ENCODE measurements at regions not wholly inside any gene's neighbourhood (a gene's known extent, or its start where the extent isn't known, plus 50 kb on each side); places are given as distances from the start of the nearest gene placed in this dataset.

- DNase-seq (ENCODE audit: low read depth), result no peak
- TF ChIP-seq, protein P1, sequence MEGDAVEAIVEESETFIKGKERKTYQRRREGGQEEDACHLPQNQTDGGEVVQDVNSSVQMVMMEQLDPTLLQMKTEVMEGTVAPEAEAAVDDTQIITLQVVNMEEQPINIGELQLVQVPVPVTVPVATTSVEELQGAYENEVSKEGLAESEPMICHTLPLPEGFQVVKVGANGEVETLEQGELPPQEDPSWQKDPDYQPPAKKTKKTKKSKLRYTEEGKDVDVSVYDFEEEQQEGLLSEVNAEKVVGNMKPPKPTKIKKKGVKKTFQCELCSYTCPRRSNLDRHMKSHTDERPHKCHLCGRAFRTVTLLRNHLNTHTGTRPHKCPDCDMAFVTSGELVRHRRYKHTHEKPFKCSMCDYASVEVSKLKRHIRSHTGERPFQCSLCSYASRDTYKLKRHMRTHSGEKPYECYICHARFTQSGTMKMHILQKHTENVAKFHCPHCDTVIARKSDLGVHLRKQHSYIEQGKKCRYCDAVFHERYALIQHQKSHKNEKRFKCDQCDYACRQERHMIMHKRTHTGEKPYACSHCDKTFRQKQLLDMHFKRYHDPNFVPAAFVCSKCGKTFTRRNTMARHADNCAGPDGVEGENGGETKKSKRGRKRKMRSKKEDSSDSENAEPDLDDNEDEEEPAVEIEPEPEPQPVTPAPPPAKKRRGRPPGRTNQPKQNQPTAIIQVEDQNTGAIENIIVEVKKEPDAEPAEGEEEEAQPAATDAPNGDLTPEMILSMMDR (conservative IDR thresholded peaks at IDR 0.05; ENCODE audit: low read length), result no peak
- H3K4me3 ChIP-seq (ENCODE audit: low read length), result no peak overlapping the region
These were observed 91.0 kb upstream of the RIPOR2 start for GRCh38 chr6:25026723-25027122.

GRCh38 chr6:25027221-25027916 lies 91.6 kb upstream of the RIPOR2 start:
- H3K4me3 ChIP-seq (ENCODE audit: low read length), result no peak overlapping the region
- TF ChIP-seq, protein P1 (conservative IDR thresholded peaks at IDR 0.05; ENCODE audit: low read length), result no peak

GRCh38 chr6:25028328-25028727 lies 92.6 kb upstream of the RIPOR2 start:
- no peak overlapping the region for H3K4me3 ChIP-seq (ENCODE audit: low read length)
- DNase-seq (ENCODE audit: low read depth), result no peak
- TF ChIP-seq, protein P1 (conservative IDR thresholded peaks at IDR 0.05; ENCODE audit: low read length), result no peak

More at GRCh38 chr6:25027221-25027916, 91.6 kb upstream of the RIPOR2 start:
- no peak for DNase-seq (ENCODE audit: low read depth)

GRCh38 chr6:25032934-25033333 lies 97.2 kb upstream of the RIPOR2 start:
- H3K4me3 ChIP-seq (ENCODE audit: low read length), result no peak overlapping the region
- DNase-seq (ENCODE audit: low read depth), result no peak

GRCh38 chr6:25034431-25034921 lies 98.7 kb upstream of the RIPOR2 start:
- H3K4me3 ChIP-seq (ENCODE audit: low read length), result no peak overlapping the region
- no peak for DNase-seq (ENCODE audit: low read depth)
- TF ChIP-seq, protein P1 (conservative IDR thresholded peaks at IDR 0.05; ENCODE audit: low read length), result no peak

More at GRCh38 chr6:25032934-25033333, 97.2 kb upstream of the RIPOR2 start:
- TF ChIP-seq, protein P1 (conservative IDR thresholded peaks at IDR 0.05; ENCODE audit: low read length), result no peak

DNA sequence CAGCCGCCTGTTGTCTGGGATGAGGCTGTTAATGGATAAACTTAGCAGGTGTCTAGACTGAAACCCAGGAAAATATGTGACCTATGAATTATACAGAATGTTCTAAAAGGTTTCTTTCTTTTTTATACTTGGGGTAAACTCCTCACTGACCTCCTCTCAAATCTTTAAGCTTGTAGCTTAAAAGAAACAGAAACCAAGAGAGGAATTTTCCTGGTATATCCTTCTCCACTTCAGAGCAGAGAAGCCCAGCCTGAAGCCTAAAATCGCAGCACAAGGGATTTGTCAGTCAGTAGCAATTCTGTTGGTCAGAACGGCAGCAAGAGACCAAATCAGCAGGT lies 99.4 kb upstream of the RIPOR2 start:
- TF ChIP-seq, protein P1 (conservative IDR thresholded peaks at IDR 0.05; ENCODE audit: low read length), result no peak
- no peak for DNase-seq (ENCODE audit: low read depth)
- no peak overlapping the region for H3K4me3 ChIP-seq (ENCODE audit: low read length)

All from AG10803 (cell line).